ENCODE measurements at regions not wholly inside any gene's neighbourhood (a gene's known extent, or its start where the extent isn't known, plus 50 kb on each side); places are given as distances from the start of the nearest gene placed in this dataset.

GRCh38 chrX:51837451-51837850 is 56.0 kb upstream of the MAGED1 start:
- H3F3A ChIP-seq (ENCODE audit: insufficient read depth): no peaks in the 10 kb centered on the region
- H3K9ac ChIP-seq: no peak overlapping the region
- H3K9me3 ChIP-seq (ENCODE audit: low read depth): no peaks in the 10 kb centered on the region
- no peaks in the 10 kb centered on the region for H3K9me2 ChIP-seq (ENCODE audit: insufficient read depth)
- TF ChIP-seq EZH2phosphoT487 (IDR thresholded peaks at IDR 0.05; ENCODE audit: insufficient read depth, low read depth) (no peak), EZH2 (IDR thresholded peaks at IDR 0.05; ENCODE audit: insufficient read depth, poor library complexity, severe bottlenecking) (no peak)
- H3K4me3 ChIP-seq: no peak overlapping the region
- H2AFZ ChIP-seq: no peak overlapping the region
- no peaks in the 10 kb centered on the region for H3K36me3 ChIP-seq (ENCODE audit: low read depth)
- no peaks in the 10 kb centered on the region for H3K79me2 ChIP-seq (ENCODE audit: insufficient read depth)
- no peaks in the 10 kb centered on the region for H3K27me3 ChIP-seq (replicated peaks; ENCODE audit: insufficient read depth)
- no peaks in the 10 kb centered on the region for H3K4me1 ChIP-seq (ENCODE audit: insufficient read depth)
- no peak overlapping the region for H3K27ac ChIP-seq
- WGBS, 2 experiments (ENCODE audit: low coverage in 1 of 2, low lambda C conversion rate in 2 of 2, missing lambda C conversion rate in 2 of 2): 40 to 46% methylated on average over 3 of the region's 3 CpGs
- in situ Hi-C loops (cut with MboI): no loop called here
- no peaks in the 10 kb centered on the region for H4K20me1 ChIP-seq (ENCODE audit: insufficient read depth)
- no peak for DNase-seq
- H3K4me2 ChIP-seq (ENCODE audit: unreplicated experiment): no peak overlapping the region

- DNase-seq: peak; percentile 50
- H3K79me2 ChIP-seq (ENCODE audit: insufficient read depth): no peaks in the 10 kb centered on the region
- H3K36me3 ChIP-seq (ENCODE audit: low read depth): no peaks in the 10 kb centered on the region
- H3K4me1 ChIP-seq (ENCODE audit: insufficient read depth): no peaks in the 10 kb centered on the region
- H3K4me2 ChIP-seq (ENCODE audit: unreplicated experiment): no peak overlapping the region
- H3K9me3 ChIP-seq (ENCODE audit: low read depth): no peaks in the 10 kb centered on the region
- H3K9me2 ChIP-seq (ENCODE audit: insufficient read depth): no peaks in the 10 kb centered on the region
- no peaks in the 10 kb centered on the region for H3K27me3 ChIP-seq (replicated peaks; ENCODE audit: insufficient read depth)
- no peaks in the 10 kb centered on the region for H4K20me1 ChIP-seq (ENCODE audit: insufficient read depth)
- in situ Hi-C loops (cut with MboI): no loop called here
- no peaks in the 10 kb centered on the region for H3F3A ChIP-seq (ENCODE audit: insufficient read depth)
- no peak overlapping the region for H3K9ac ChIP-seq
- no peak overlapping the region for H3K4me3 ChIP-seq
- H2AFZ ChIP-seq: no peak overlapping the region
- H3K27ac ChIP-seq: no peak overlapping the region
- 15 to 22% methylated on average over 3 of the region's 3 CpGs for WGBS, 2 experiments (ENCODE audit: low coverage in 1 of 2, low lambda C conversion rate in 2 of 2, missing lambda C conversion rate in 2 of 2)
- TF ChIP-seq EZH2 (IDR thresholded peaks at IDR 0.05; ENCODE audit: insufficient read depth, poor library complexity, severe bottlenecking) (no peak), EZH2phosphoT487 (IDR thresholded peaks at IDR 0.05; ENCODE audit: insufficient read depth, low read depth) (no peak)
Measured at GRCh38 chrX:51837921-51838320, 55.5 kb upstream of the MAGED1 start.

Measured in GM23248 (cell line).